HG03159 (cell line): ENCODE measurements at regions not wholly inside any gene's neighbourhood (a gene's known extent, or its start where the extent isn't known, plus 50 kb on each side); places are given as distances from the start of the nearest gene placed in this dataset.

Experiments
- ATAC-seq: cut with Tn5 transposase; IDR thresholded peaks from one replicate; pipeline ENCODE4 v1.9.1; 2021; ENCODE audit warnings: mild to moderate bottlenecking, moderate library complexity; ENCODE audit not compliant: unreplicated experiment

DNA sequence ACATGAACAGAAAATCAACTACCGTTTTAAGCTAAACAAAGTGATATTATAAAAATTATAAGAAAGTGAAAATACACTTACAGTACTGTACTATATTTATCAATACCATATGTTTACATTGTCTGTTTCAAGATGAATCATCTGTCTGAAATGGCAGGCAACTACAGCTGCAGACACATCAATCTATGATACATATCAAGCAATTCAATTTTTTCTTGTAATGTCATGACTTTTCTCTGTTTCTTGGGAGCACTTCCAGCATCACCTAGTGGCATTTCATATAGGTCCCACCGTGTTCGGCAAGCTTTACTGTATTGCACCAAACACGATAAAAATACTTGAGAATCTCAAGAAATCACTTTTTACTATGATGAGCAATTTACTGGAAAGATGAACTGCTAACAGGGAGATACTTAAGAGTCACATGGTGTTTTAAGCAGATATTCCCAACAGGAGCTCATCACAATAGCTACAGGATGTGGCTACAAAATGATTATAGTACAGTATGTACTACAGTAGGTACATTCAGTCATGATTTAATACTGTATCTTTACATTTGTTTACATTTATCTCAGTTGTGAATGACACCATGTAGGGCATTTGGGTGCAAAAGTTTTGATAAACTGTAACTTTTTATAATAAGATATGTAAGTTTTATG, 207.4 kb downstream of the ADAM29 start:
- no peak for ATAC-seq

DNA sequence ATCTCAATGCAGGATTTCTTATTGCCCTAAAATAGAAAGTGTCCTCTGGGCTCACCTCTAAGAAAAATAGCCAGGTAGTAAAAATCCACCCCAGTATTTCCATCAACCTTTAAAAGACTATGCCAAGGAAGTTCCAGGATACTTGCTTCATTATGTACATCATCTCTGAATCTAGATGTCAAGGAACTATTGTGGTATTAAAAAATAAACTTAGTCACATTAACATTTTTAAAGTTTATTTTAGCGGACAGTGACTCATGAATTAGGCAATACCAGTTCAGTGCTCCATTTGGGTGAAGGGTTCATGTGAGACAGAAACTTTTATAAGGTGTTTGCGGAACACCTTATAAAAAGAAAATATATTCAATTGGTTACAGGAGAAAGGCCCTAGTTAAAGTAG, 209.2 kb downstream of the ADAM29 start:
- ATAC-seq: no peak

- ATAC-seq: no peak
Measured at GRCh38 chr4:175129797-175130196, 211.6 kb downstream of the ADAM29 start.

GRCh38 chr4:175139205-175139604, 221.0 kb downstream of the ADAM29 start:
- no peak for ATAC-seq

GRCh38 chr4:175143116-175143515, 225.0 kb downstream of the ADAM29 start:
- ATAC-seq: no peak

DNA sequence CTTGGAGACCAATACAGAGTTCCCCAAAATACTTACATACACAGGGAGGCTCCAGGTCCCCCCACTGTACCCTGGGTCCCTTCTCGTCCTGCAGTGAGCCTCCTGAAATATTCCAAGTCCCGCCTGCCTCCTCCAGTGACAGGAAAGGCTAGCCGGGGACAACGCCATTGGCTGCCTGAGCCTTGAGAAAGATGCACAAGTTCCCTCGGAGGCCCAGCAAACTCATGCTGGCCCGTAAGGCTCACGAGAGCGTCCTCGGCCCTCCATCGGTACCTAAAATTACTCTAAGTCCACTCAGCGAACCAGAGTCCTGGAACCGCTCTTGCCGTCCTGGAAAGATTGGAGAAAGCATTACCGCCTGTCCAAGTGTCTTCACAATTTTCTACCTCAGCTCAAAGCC, 228.6 kb downstream of the ADAM29 start:
- no peak for ATAC-seq

- no peak for ATAC-seq
Measured at GRCh38 chr4:175147233-175147632, 229.1 kb downstream of the ADAM29 start.

- no peak for ATAC-seq
Measured at GRCh38 chr4:175166020-175166419, 247.9 kb downstream of the ADAM29 start.

- ATAC-seq: no peak
Measured at GRCh38 chr4:175176710-175177109, 258.6 kb downstream of the ADAM29 start.

GRCh38 chr4:175190654-175191053, 272.5 kb downstream of the ADAM29 start:
- ATAC-seq: no peak

DNA sequence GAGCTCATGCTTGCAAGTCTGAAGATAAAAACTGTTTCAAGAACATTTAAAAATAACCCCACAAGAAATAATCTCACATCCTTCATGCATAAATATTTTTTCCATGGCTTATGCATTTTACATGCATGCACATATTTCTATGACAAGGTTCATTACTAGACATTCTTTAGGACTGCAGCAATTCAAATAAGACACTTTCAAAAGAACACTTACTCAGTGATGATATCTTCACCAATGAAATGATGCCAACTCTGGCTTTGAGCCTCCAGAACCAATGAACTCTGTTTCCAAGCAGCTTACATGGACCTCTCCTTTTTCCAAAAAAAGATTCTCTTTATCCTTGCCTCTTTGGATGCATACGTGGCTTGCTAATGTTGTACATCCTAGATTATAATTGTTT, 279.9 kb downstream of the ADAM29 start:
- no peak for ATAC-seq

DNA sequence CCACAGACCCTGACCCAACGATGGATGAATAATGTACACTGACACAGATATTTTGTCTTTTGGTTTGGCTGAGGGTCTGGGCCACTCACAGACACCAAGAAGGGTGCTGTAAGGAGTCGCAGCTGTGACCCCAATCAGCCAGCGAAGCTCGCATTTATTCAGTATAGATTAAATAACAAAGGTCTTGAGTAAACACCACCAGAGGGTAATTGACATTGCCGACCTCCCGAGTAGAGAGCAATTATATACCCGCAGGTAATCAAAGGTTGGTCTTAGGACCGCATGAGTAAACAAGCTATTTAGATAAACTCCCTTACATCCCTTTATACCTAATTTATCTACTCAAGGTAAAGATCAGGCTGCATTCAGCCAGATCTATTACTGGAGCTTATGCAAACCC, 297.1 kb downstream of the ADAM29 start:
- no peak for ATAC-seq

DNA sequence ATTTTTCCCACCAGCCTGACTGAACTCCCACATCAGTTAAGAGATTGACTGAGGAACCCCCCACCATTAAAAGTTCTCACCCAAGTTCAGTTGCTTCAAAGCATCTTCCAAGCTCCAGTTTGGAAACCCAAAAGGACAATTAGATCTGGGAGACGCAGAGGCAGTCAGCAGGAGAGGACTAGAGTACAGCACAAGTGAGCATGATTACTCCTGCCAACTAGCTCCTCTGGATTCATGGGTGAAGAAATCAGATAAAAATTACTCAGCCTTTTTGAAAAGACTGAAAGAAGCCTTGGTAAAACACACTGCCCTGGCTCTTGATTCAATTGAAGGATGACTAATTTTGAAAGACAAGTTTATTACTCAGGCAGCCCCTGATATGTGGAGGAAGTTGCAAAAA, 297.5 kb downstream of the ADAM29 start:
- no peak for ATAC-seq

DNA sequence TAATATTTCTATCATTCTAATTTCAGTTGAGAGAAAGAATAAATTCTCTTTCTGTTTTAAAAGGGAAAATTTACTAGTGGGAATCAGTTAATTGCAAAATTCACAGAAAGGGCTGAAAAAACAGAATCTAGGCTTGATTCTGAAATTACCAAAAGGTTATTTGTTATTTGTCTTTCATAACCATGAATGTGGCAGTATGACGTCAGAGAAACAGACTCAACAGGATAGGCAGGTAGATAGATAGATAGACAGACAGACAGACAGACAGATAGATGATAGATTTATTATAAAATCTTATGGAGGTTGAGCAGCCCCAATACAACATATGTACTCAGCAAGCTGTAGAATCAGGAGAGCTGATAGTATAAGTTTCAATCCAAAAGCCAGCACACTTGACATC, 311.0 kb downstream of the ADAM29 start:
- no peak for ATAC-seq

DNA sequence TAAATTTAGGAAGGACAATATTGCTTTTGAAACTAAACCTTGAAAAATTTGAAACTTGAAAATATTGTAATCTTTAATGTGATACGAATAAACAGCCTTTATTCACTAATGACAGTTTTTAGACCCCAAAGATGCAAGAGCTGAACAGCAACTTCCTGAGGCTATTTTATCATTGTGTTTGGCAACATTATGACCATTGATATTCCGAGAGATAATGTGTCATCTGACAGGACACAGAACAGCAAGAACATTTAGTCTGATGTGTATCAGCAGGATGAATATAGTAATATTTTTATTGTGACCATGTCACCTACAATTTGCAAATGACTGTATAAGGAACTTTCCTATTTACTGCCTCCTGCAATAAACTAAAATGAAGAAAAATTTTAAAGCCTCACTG, 316.0 kb downstream of the ADAM29 start:
- ATAC-seq: no peak

- ATAC-seq: no peak
Measured at GRCh38 chr4:175238827-175239517, 320.8 kb downstream of the ADAM29 start.

GRCh38 chr4:175246941-175247340, 328.8 kb downstream of the ADAM29 start:
- no peak for ATAC-seq

- no peak for ATAC-seq
Measured at GRCh38 chr4:175252642-175253041, 334.5 kb downstream of the ADAM29 start.

DNA sequence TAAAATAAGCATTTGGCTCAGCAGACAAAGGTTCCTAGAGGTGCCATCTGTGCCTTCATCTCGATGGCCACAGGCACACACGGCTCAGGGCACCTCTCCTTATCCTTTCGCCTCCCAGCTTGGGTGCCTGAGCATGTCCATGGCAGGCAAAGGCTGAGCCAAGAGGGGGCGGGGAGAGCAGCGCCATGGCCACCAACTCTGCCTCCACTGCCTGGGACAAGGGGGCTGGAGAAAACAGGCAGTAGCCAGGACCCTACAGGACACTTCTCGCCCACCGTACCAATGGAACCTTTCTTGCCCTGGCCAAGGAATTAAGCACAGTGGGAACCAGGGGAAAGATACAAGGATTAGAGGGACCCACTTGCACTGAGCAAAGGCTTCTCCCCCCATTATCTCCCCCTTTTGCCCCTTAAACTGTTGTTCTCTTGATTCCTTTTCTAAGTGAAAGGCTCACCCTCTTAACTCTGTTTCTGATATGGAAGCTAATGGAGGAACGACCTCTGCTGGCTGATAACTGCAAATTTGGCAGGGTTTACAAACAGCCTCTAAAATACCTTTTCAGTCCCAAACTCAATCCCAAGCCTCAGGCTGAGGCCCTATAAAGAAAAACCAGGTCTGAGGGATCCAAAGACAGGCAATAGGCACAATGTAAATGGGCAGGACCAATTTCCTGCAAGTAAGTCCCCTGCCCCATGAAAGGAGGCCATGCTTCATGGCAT, 335.2 kb downstream of the ADAM29 start:
- no peak for ATAC-seq

DNA sequence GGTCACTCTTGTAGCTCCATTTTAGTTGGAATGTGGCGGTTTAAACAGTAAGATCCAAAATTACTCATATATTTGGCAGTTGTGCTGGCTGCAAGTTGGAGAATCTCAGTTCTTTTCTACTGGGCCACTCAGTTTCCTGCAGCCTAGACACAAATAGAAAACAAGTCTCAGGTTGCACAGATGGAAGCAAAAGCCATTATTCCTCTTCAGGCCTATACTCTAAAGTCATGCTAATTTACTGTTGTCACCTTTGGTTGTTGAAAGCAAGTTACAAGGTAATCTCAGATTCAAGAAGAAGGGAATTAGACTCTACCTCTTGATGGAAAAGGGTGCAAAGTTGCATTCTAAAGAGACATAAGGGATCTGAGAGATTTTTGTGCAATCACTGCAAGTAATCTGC, 345.4 kb downstream of the ADAM29 start:
- ATAC-seq: no peak

DNA sequence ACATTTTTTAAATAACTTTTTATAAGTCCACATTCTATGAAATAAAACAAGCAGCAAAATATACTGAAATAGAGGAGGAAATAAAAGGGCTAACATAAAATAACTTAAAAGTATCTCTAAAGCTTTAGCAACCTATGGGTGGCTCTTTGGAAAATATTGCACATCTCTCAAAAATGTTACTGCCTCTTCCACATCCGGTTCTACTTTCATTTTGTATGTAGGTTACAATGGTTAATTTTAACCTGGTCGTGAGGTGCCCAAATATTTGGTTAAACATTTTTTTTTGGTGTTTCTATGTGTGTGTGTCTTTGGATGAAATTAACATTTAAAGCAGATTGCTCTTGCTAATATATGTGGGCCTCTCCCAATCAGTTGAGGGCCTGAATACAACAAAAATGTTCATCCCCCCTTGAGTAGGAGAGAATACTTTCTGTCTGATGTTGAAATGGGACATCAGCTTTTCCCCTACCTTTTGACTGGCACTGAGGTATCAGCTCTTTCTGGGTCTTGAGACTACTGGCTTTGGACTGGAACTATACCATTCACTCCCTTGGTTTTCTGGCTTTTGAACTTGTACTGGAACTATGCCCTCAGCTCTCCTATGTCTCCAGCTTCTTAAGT, 353.0 kb downstream of the ADAM29 start:
- peak; percentile 73 for ATAC-seq
